OCI-LY1 (cell line): ENCODE measurements at regions not wholly inside any gene's neighbourhood (a gene's known extent, or its start where the extent isn't known, plus 50 kb on each side); places are given as distances from the start of the nearest gene placed in this dataset.
"Not testable (repeated sequence)": the region's sequence is repeated elsewhere in the genome, so short reads cannot be mapped to it uniquely, and the experiment has no call there.

ENCODE experiments used
- H2AFZ ChIP-seq: fragments of 200-600 bp; sonication (generic), shearing (Covaris generic); 2 replicates; pipeline ENCODE4 v1.6.0; 2014; ENCODE audit warnings: antibody characterized with exemption, mild to moderate bottlenecking, low read length
- H3F3A ChIP-seq: fragments of 200-600 bp; sonication (generic), shearing (Covaris generic); 2 replicates; pipeline ENCODE4 v1.6.0; 2014; ENCODE audit warnings: mild to moderate bottlenecking, antibody characterized with exemption, low read length, moderate library complexity; ENCODE audit not compliant: insufficient read depth
- H3K27ac ChIP-seq: fragments of 200-600 bp; sonication (generic); 2 replicates; pipeline ENCODE4 v1.5.1; 2014; ENCODE audit warnings: low read length, mixed run types, mild to moderate bottlenecking, low read depth; ENCODE audit not compliant: poor library complexity, severe bottlenecking
- H3K27me3 ChIP-seq: fragments of 200-600 bp; sonication (generic); 2 replicates; pipeline ENCODE4 v1.6.0; 2014; ENCODE audit warnings: antibody characterized with exemption, mild to moderate bottlenecking, low read length, moderate library complexity; ENCODE audit not compliant: insufficient read depth
- H3K36me3 ChIP-seq: fragments of 200-600 bp; sonication (generic); 2 replicates; pipeline ENCODE4 v1.6.1; 2014; ENCODE audit warnings: mild to moderate bottlenecking, antibody characterized with exemption, low read length, moderate library complexity, mixed read lengths; ENCODE audit not compliant: insufficient read depth
- H3K4me1 ChIP-seq: fragments of 200-600 bp; sonication (generic); 2 replicates; pipeline ENCODE4 v1.5.1; 2014; ENCODE audit warnings: mild to moderate bottlenecking, low read length, moderate library complexity; ENCODE audit not compliant: insufficient read depth, severe bottlenecking
- H3K4me2 ChIP-seq: fragments of 200-600 bp; sonication (generic), shearing (Covaris generic); 2 replicates; pipeline ENCODE4 v1.6.1; 2014; ENCODE audit warnings: low read length
- H3K4me3 ChIP-seq: fragments of 200-600 bp; sonication (generic); 2 replicates; pipeline ENCODE4 v1.5.1; 2014; ENCODE audit warnings: low read length, low read depth, mild to moderate bottlenecking, mixed read lengths; ENCODE audit not compliant: poor library complexity, severe bottlenecking
- H3K79me2 ChIP-seq: fragments of 200-600 bp; shearing (Covaris generic); 2 replicates; pipeline ENCODE4 v1.6.1; 2016; ENCODE audit warnings: mixed run types, low read length, mixed read lengths; ENCODE audit not compliant: insufficient read depth
- H3K9ac ChIP-seq: fragments of 200-600 bp; sonication (generic), shearing (Covaris generic); 2 replicates; pipeline ENCODE4 v1.6.1; 2014; ENCODE audit warnings: mild to moderate bottlenecking, low read length, mixed read lengths
- H3K9me2 ChIP-seq: fragments of 200-600 bp; sonication (generic), shearing (Covaris generic); 2 replicates; pipeline ENCODE4 v1.6.1; 2014; ENCODE audit warnings: low read depth, mild to moderate bottlenecking, low read length, mixed read lengths
- H3K9me3 ChIP-seq: fragments of 200-600 bp; shearing (Covaris generic); 2 replicates; pipeline ENCODE4 v1.6.1; 2014; ENCODE audit warnings: low read length, mixed read lengths
- H4K20me1 ChIP-seq: fragments of 200-600 bp; sonication (generic), shearing (Covaris generic); 2 replicates; pipeline ENCODE4 v1.6.0; 2016; ENCODE audit warnings: mild to moderate bottlenecking, low read length; ENCODE audit not compliant: insufficient read depth
- CTCF ChIP-seq: fragments of 200-600 bp; sonication (generic), shearing (Covaris generic); IDR thresholded peaks from 2 replicates; pipeline ENCODE4 v1.5.1; 2017; ENCODE audit warnings: mild to moderate bottlenecking, antibody characterized with exemption, low read length, moderate library complexity, mixed read lengths
- EZH2 ChIP-seq: fragments of 200-600 bp; sonication (generic), shearing (Covaris generic); IDR thresholded peaks from 2 replicates; pipeline ENCODE4 v1.8.0; 2017; ENCODE audit warnings: borderline replicate concordance, mixed run types, mild to moderate bottlenecking, antibody characterized with exemption, low read length, moderate library complexity, mixed read lengths

GRCh38 chr22:47401976-47402770, 639.7 kb downstream of the TBC1D22A start:
- H2AFZ ChIP-seq: no peak overlapping the region
- H3K4me1 ChIP-seq: no peaks in the 10 kb centered on the region
- H3K27me3 ChIP-seq: no peaks in the 10 kb centered on the region
- H4K20me1 ChIP-seq: no peaks in the 10 kb centered on the region
- H3K79me2 ChIP-seq: no peaks in the 10 kb centered on the region
- H3K4me3 ChIP-seq: no peak overlapping the region
- H3K27ac ChIP-seq: no peak overlapping the region
- no peak overlapping the region for H3K9ac ChIP-seq
- TF ChIP-seq EZH2 (no peak), CTCF (no peak)
- no peak overlapping the region for H3K4me2 ChIP-seq
- H3F3A ChIP-seq: no peaks in the 10 kb centered on the region
- no peaks in the 10 kb centered on the region for H3K9me2 ChIP-seq
- H3K9me3 ChIP-seq: no peaks in the 10 kb centered on the region
- no peaks in the 10 kb centered on the region for H3K36me3 ChIP-seq

- H3K79me2 ChIP-seq: no peaks in the 10 kb centered on the region
- no peaks in the 10 kb centered on the region for H3F3A ChIP-seq
- no peaks in the 10 kb centered on the region for H3K9me2 ChIP-seq
- H3K27me3 ChIP-seq: no peaks in the 10 kb centered on the region; the same call in 1 of the 2 replicates
- no peak overlapping the region for H3K27ac ChIP-seq
- no peak for TF ChIP-seq CTCF
- TF ChIP-seq EZH2: no peak
- no peak overlapping the region for H3K4me2 ChIP-seq
- no peak overlapping the region for H2AFZ ChIP-seq
- H3K9ac ChIP-seq: no peak overlapping the region
- no peaks in the 10 kb centered on the region for H4K20me1 ChIP-seq
- H3K4me3 ChIP-seq: no peak overlapping the region
- H3K36me3 ChIP-seq: no peaks in the 10 kb centered on the region
- H3K4me1 ChIP-seq: no peaks in the 10 kb centered on the region
- H3K9me3 ChIP-seq: no peaks in the 10 kb centered on the region
These were observed 639.1 kb downstream of the TBC1D22A start for GRCh38 chr22:47401592-47401898.

- no peak for TF ChIP-seq EZH2
- no peak for TF ChIP-seq CTCF
- H3K27me3 ChIP-seq: no peaks in the 10 kb centered on the region; the same call in 1 of the 2 replicates
- H3K4me1 ChIP-seq: no peaks in the 10 kb centered on the region
- H4K20me1 ChIP-seq: no peaks in the 10 kb centered on the region
- no peak overlapping the region for H3K4me3 ChIP-seq
- no peaks in the 10 kb centered on the region for H3K9me2 ChIP-seq
- H3K4me2 ChIP-seq: no peak overlapping the region
- no peak overlapping the region for H3K27ac ChIP-seq
- H3K79me2 ChIP-seq: no peaks in the 10 kb centered on the region
- no peak overlapping the region for H3K9ac ChIP-seq
- no peaks in the 10 kb centered on the region for H3K9me3 ChIP-seq
- H3K36me3 ChIP-seq: no peaks in the 10 kb centered on the region
- no peak overlapping the region for H2AFZ ChIP-seq
- H3F3A ChIP-seq: no peaks in the 10 kb centered on the region
These were observed 638.5 kb downstream of the TBC1D22A start for GRCh38 chr22:47400701-47401591.

- H3K4me1 ChIP-seq, H4K20me1 ChIP-seq, H2AFZ ChIP-seq, H3K4me2 ChIP-seq, H3K27me3 ChIP-seq, H3K36me3 ChIP-seq, H3F3A ChIP-seq, H3K27ac ChIP-seq, H3K9me2 ChIP-seq, H3K9me3 ChIP-seq, H3K4me3 ChIP-seq, H3K9ac ChIP-seq, H3K79me2 ChIP-seq: not testable (repeated sequence)
These were observed 637.7 kb downstream of the TBC1D22A start for GRCh38 chr22:47400131-47400530.
